ENCODE measurements at regions not wholly inside any gene's neighbourhood (a gene's known extent, or its start where the extent isn't known, plus 50 kb on each side); places are given as distances from the start of the nearest gene placed in this dataset.
"Not testable (repeated sequence)": the region's sequence is repeated elsewhere in the genome, so short reads cannot be mapped to it uniquely, and the experiment has no call there.

DNA sequence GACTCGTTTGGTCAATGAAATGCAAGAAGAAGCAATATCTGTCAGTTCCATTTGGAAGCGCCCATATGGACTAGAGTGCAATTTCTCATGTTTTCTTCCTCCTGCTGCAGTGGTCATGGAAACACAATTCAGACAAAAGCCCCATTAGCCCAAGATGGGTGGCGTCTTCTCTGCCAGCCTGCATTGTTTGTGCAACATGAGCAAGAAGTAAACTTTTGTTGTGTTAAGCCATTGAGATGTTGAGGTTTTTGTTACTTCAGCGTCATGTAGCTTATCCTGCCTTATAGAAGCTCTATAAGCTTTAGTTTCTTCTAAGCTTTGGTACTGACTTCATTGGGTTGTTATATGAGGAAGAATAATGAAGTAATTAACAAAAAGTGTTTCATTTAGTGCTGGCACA, 137.4 kb downstream of the NPIPB5 start:
- H3K27me3 ChIP-seq (replicated peaks; ENCODE audit: insufficient read depth), result no peaks in the 10 kb centered on the region
- H3K27ac ChIP-seq, result no peak overlapping the region
- DNase-seq (ENCODE audit: low spot score), result no peak
- no peak for TF ChIP-seq CTCF (IDR thresholded peaks at IDR 0.05)
- H3K9me3 ChIP-seq, result no peaks in the 10 kb centered on the region
- no peak overlapping the region for H3K4me3 ChIP-seq
- ATAC-seq (ENCODE audit: insufficient number of reproducible peaks, low FRiP score, low read depth), result no peak
- H3K36me3 ChIP-seq, result no peaks in the 10 kb centered on the region
- no peaks in the 10 kb centered on the region for H3K4me1 ChIP-seq (ENCODE audit: control insufficient read depth in 1 of 2, low read depth in 2 of 2)

DNA sequence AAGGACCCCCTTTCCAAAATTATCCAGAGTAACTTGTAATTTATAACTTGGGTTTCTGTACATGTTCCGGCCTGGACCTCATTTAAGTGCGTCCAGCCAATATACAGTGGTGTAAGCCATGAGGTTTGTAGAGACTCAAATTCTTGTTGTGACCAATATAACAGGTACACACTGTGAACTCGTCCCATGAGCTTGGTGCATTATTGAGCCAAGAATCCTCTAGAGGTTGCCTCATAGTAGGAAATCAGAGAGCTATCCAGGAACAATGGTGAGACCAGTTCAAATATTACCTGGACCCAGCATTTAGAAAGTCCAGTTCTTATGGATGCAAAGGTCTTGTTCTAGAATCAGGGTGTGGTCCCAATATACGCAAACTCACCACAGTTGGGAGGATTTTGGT, 138.2 kb downstream of the NPIPB5 start:
- Histone ChIP-seq H3K9me3 (no peaks in the 10 kb centered on the region), H3K4me1 (ENCODE audit: control insufficient read depth in 1 of 2, low read depth in 2 of 2) (no peaks in the 10 kb centered on the region), H3K27me3 (replicated peaks; ENCODE audit: insufficient read depth) (no peaks in the 10 kb centered on the region), H3K27ac (no peak overlapping the region), H3K36me3 (no peaks in the 10 kb centered on the region), H3K4me3 (no peak overlapping the region)
- ATAC-seq (ENCODE audit: insufficient number of reproducible peaks, low FRiP score, low read depth) (no peak), DNase-seq (ENCODE audit: low spot score) (no peak)
- no peak for TF ChIP-seq CTCF (IDR thresholded peaks at IDR 0.05)

- not testable (repeated sequence) for H3K27ac ChIP-seq
Observed at GRCh38 chr16:22651111-22651817, 140.6 kb downstream of the NPIPB5 start.

DNA sequence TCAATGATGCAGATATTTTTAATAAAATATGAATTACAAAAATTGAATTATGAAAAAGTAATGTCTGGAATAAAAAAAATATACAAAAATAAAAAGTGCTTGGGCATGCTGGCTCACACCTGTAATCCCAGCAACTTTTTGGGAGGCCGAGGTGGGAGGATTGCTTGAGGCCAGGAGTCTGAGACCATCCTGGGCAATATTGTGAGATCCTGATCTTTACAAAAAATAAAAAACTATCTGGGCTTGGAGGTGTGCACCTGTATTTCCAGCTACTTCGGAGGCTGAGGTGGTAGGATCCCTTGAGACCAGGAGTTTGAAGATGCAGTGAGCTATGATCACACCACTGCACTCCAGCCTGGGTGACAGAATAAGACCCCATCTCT, 141.8 kb downstream of the NPIPB5 start:
- no peaks in the 10 kb centered on the region for H3K27me3 ChIP-seq (replicated peaks; ENCODE audit: insufficient read depth)
- no peak for ATAC-seq (ENCODE audit: insufficient number of reproducible peaks, low FRiP score, low read depth)
- TF ChIP-seq CTCF (IDR thresholded peaks at IDR 0.05), result no peak
- H3K4me3 ChIP-seq, result no peak overlapping the region
- H3K27ac ChIP-seq, result no peak overlapping the region
- no peak for DNase-seq (ENCODE audit: low spot score)
- H3K9me3 ChIP-seq, result no peaks in the 10 kb centered on the region
- H3K4me1 ChIP-seq (ENCODE audit: control insufficient read depth in 1 of 2, low read depth in 2 of 2), result no peaks in the 10 kb centered on the region
- no peaks in the 10 kb centered on the region for H3K36me3 ChIP-seq

More at GRCh38 chr16:22651111-22651817, 140.6 kb downstream of the NPIPB5 start:
- not testable (repeated sequence) for ATAC-seq (ENCODE audit: insufficient number of reproducible peaks, low FRiP score, low read depth); H3K27me3 ChIP-seq (replicated peaks; ENCODE audit: insufficient read depth); H3K36me3 ChIP-seq; H3K9me3 ChIP-seq; H3K4me1 ChIP-seq (ENCODE audit: control insufficient read depth in 1 of 2, low read depth in 2 of 2); H3K4me3 ChIP-seq; DNase-seq (ENCODE audit: low spot score)

- no peak for DNase-seq (ENCODE audit: low spot score)
- no peaks in the 10 kb centered on the region for H3K36me3 ChIP-seq
- H3K27me3 ChIP-seq (replicated peaks; ENCODE audit: insufficient read depth), result no peaks in the 10 kb centered on the region
- no peak for TF ChIP-seq CTCF (IDR thresholded peaks at IDR 0.05)
- H3K27ac ChIP-seq, result no peak overlapping the region
- H3K4me1 ChIP-seq (ENCODE audit: control insufficient read depth in 1 of 2, low read depth in 2 of 2), result no peaks in the 10 kb centered on the region
- no peak overlapping the region for H3K4me3 ChIP-seq
- ATAC-seq (ENCODE audit: insufficient number of reproducible peaks, low FRiP score, low read depth), result no peak
- H3K9me3 ChIP-seq, result no peaks in the 10 kb centered on the region
Observed at GRCh38 chr16:22653876-22654275, 143.2 kb downstream of the NPIPB5 start.

GRCh38 chr16:22656573-22656972, 145.9 kb downstream of the NPIPB5 start:
- not testable (repeated sequence) for H3K36me3 ChIP-seq; ATAC-seq (ENCODE audit: insufficient number of reproducible peaks, low FRiP score, low read depth); H3K9me3 ChIP-seq; H3K4me3 ChIP-seq; H3K27me3 ChIP-seq (replicated peaks; ENCODE audit: insufficient read depth); H3K27ac ChIP-seq; H3K4me1 ChIP-seq (ENCODE audit: control insufficient read depth in 1 of 2, low read depth in 2 of 2); DNase-seq (ENCODE audit: low spot score)

Data from thoracic aorta (tissue), 2 donors.